Adipocyte (in vitro differentiated cells): ENCODE measurements at regions not wholly inside any gene's neighbourhood (a gene's known extent, or its start where the extent isn't known, plus 50 kb on each side); places are given as distances from the start of the nearest gene placed in this dataset.

Source experiments
- DNase-seq: peaks from one replicate; pipeline ENCODE4 v3.0.0-alpha.2; 2015; ENCODE audit warnings: low read depth
- H3K27me3 ChIP-seq: replicated peaks from 2 replicates; pipeline ENCODE4 v1.7.0; 2013; ENCODE audit warnings: mild to moderate bottlenecking, low read length, moderate library complexity; ENCODE audit not compliant: control insufficient read depth, insufficient read depth
- H3K36me3 ChIP-seq: 2 replicates; pipeline ENCODE4 v1.7.0; 2013; ENCODE audit warnings: low read length, mild to moderate bottlenecking, moderate library complexity; ENCODE audit not compliant: control insufficient read depth, insufficient read depth, severe bottlenecking
- H3K4me1 ChIP-seq: 2 replicates; pipeline ENCODE4 v1.7.0; 2013; ENCODE audit warnings: mild to moderate bottlenecking, low read length, moderate library complexity; ENCODE audit not compliant: control insufficient read depth, insufficient read depth
- H3K4me3 ChIP-seq: 2 replicates; pipeline ENCODE4 v1.7.0; 2013; ENCODE audit warnings: mild to moderate bottlenecking, low read length, moderate library complexity
- H3K9ac ChIP-seq: 2 replicates; pipeline ENCODE4 v1.7.0; 2013; ENCODE audit warnings: mild to moderate bottlenecking, low read length, moderate library complexity
- H3K9me3 ChIP-seq: 2 replicates; pipeline ENCODE4 v1.7.0; 2013; ENCODE audit warnings: mild to moderate bottlenecking, low read length, moderate library complexity; ENCODE audit not compliant: control insufficient read depth

GRCh38 chr3:152779653-152780052 lies 55.3 kb upstream of the P2RY1 start:
- peak; percentile 62 for DNase-seq
- no peaks in the 10 kb centered on the region for H3K27me3 ChIP-seq
- H3K4me3 ChIP-seq = no peak overlapping the region
- no peaks in the 10 kb centered on the region for H3K9me3 ChIP-seq
- peaks cover 13% of the 10 kb centered on the region for H3K4me1 ChIP-seq
- H3K36me3 ChIP-seq = no peaks in the 10 kb centered on the region
- no peak overlapping the region for H3K9ac ChIP-seq

- H3K9ac ChIP-seq = no peak overlapping the region
- H3K4me3 ChIP-seq = no peak overlapping the region
- H3K36me3 ChIP-seq = no peaks in the 10 kb centered on the region
- H3K9me3 ChIP-seq = no peaks in the 10 kb centered on the region
- H3K27me3 ChIP-seq = no peaks in the 10 kb centered on the region
- DNase-seq = no peak
- peaks cover 13% of the 10 kb centered on the region for H3K4me1 ChIP-seq
These were observed 54.4 kb upstream of the P2RY1 start for GRCh38 chr3:152780553-152780952.

GRCh38 chr3:152785051-152785450 lies 49.9 kb upstream of the P2RY1 start:
- H3K27me3 ChIP-seq = no peaks in the 10 kb centered on the region
- H3K4me1 ChIP-seq = peaks cover 3% of the 10 kb centered on the region
- no peak overlapping the region for H3K9ac ChIP-seq
- no peaks in the 10 kb centered on the region for H3K36me3 ChIP-seq
- H3K4me3 ChIP-seq = no peak overlapping the region
- no peak for DNase-seq
- peaks cover 12% of the 10 kb centered on the region for H3K9me3 ChIP-seq
